Neuronal stem cell (in vitro differentiated cells): ENCODE measurements at regions not wholly inside any gene's neighbourhood (a gene's known extent, or its start where the extent isn't known, plus 50 kb on each side); places are given as distances from the start of the nearest gene placed in this dataset.

Experiments used
- DNase-seq: peaks from one replicate; pipeline ENCODE4 v3.0.0-alpha.2; 2013; ENCODE audit warnings: low spot score
- H2AFZ ChIP-seq: one replicate; pipeline ENCODE4 v1.6.1; 2013; ENCODE audit warnings: mild to moderate bottlenecking, low read length, inconsistent platforms
- H2AK5ac ChIP-seq: 2 replicates; pipeline ENCODE4 v1.6.1; 2013; ENCODE audit warnings: low read depth, mild to moderate bottlenecking, inconsistent platforms, low read length, moderate library complexity, mixed read lengths
- H2BK120ac ChIP-seq: 2 replicates; pipeline ENCODE4 v1.6.1; 2013; ENCODE audit warnings: low read depth, mild to moderate bottlenecking, inconsistent platforms, low read length, moderate library complexity, mixed read lengths
- H2BK12ac ChIP-seq: one replicate; pipeline ENCODE4 v1.6.1; 2013; ENCODE audit warnings: low read length, inconsistent platforms
- H2BK15ac ChIP-seq: 2 replicates; pipeline ENCODE4 v1.6.1; 2013; ENCODE audit warnings: mild to moderate bottlenecking, low read length, inconsistent platforms, mixed read lengths
- H2BK5ac ChIP-seq: one replicate; pipeline ENCODE4 v1.6.1; 2013; ENCODE audit warnings: inconsistent platforms, mild to moderate bottlenecking, low read length, moderate library complexity
- H3K14ac ChIP-seq: one replicate; pipeline ENCODE4 v1.6.1; 2013; ENCODE audit warnings: low read length, inconsistent platforms
- H3K18ac ChIP-seq: 2 replicates; pipeline ENCODE4 v1.6.1; 2013; ENCODE audit warnings: low read length, inconsistent platforms
- H3K23ac ChIP-seq: 2 replicates; pipeline ENCODE4 v1.6.1; 2013; ENCODE audit warnings: low read depth, mild to moderate bottlenecking, mixed read lengths, low read length, inconsistent platforms; ENCODE audit not compliant: poor library complexity
- H3K27ac ChIP-seq: replicated peaks from 3 replicates; pipeline ENCODE4 v1.5.1; 2013; ENCODE audit warnings: low read length, inconsistent platforms
- H3K27me3 ChIP-seq, 3 experiments: 2 replicates each; pipeline ENCODE4 v1.6.1; 2013; ENCODE audit warnings: low read length in 3 of 3, mild to moderate bottlenecking in 2 of 3, inconsistent platforms in 1 of 3, low read depth in 1 of 3, mixed read lengths in 1 of 3, moderate library complexity in 1 of 3; ENCODE audit not compliant: control insufficient read depth in 3 of 3, insufficient read depth in 3 of 3
- H3K36me3 ChIP-seq, 2 donors: replicated peaks in 1 of 2; 2 replicates each; pipeline ENCODE4 v1.6.1; 2013; ENCODE audit warnings: low read length in 2 of 2; ENCODE audit not compliant: control insufficient read depth in 2 of 2, insufficient read depth in 2 of 2
- H3K4ac ChIP-seq: 2 replicates; pipeline ENCODE4 v1.6.1; 2013; ENCODE audit warnings: inconsistent platforms, mild to moderate bottlenecking, low read length, moderate library complexity
- H3K4me1 ChIP-seq, 2 donors: 1 replicate in 1 of 2; 2 replicates in 1 of 2; pipeline ENCODE4 v1.6.1; 2013; ENCODE audit warnings: low read length in 2 of 2, low read depth in 1 of 2; ENCODE audit not compliant: control insufficient read depth in 2 of 2, insufficient read depth in 1 of 2
- H3K4me2 ChIP-seq: one replicate; pipeline ENCODE4 v1.6.1; 2013; ENCODE audit warnings: mild to moderate bottlenecking, low read length, inconsistent platforms; ENCODE audit not compliant: insufficient read depth, poor library complexity, severe bottlenecking
- H3K4me3 ChIP-seq, 2 donors: 2 replicates each; pipeline ENCODE4 v1.5.1; 2013; ENCODE audit warnings: low read length in 2 of 2, mild to moderate bottlenecking in 2 of 2, inconsistent platforms in 1 of 2, moderate library complexity in 1 of 2
- H3K79me1 ChIP-seq: one replicate; pipeline ENCODE4 v1.6.1; 2013; ENCODE audit warnings: low read depth, mild to moderate bottlenecking, inconsistent platforms, low read length, moderate library complexity
- H3K9ac ChIP-seq: one replicate; pipeline ENCODE4 v1.6.1; 2013; ENCODE audit warnings: mild to moderate bottlenecking, low read depth, low read length, inconsistent platforms; ENCODE audit not compliant: poor library complexity
- H3K9me3 ChIP-seq, 2 donors: replicated peaks in 1 of 2; 2 replicates each; pipeline versions ENCODE3 to v1.6.1; 2013; ENCODE audit warnings: low read length in 2 of 2, mild to moderate bottlenecking in 2 of 2, inconsistent platforms in 1 of 2, low read depth in 1 of 2, mixed read lengths in 1 of 2, moderate library complexity in 1 of 2; ENCODE audit not compliant: control insufficient read depth in 2 of 2, insufficient read depth in 1 of 2
- H4K8ac ChIP-seq: one replicate; pipeline ENCODE4 v1.6.1; 2013; ENCODE audit warnings: low read depth, mild to moderate bottlenecking, inconsistent platforms, low read length, moderate library complexity
- H4K91ac ChIP-seq: one replicate; pipeline ENCODE4 v1.6.1; 2013; ENCODE audit warnings: low read length, low read depth, mild to moderate bottlenecking, inconsistent platforms; ENCODE audit not compliant: poor library complexity
- WGBS, 2 donors: extraction: QIAGEN DNeasy Blood & Tissue Kit; methylation state at CpG; one replicate each; pipeline ENCODE4 v1.1.7; 2013; ENCODE audit warnings: missing lambda C conversion rate in 2 of 2, mixed read lengths in 1 of 2; ENCODE audit not compliant: insufficient read length in 2 of 2, insufficient replicate concordance in 1 of 2; ENCODE audit errors: extremely low coverage in 2 of 2; 5-methylcytosine and 5-hydroxymethylcytosine counted together

DNA sequence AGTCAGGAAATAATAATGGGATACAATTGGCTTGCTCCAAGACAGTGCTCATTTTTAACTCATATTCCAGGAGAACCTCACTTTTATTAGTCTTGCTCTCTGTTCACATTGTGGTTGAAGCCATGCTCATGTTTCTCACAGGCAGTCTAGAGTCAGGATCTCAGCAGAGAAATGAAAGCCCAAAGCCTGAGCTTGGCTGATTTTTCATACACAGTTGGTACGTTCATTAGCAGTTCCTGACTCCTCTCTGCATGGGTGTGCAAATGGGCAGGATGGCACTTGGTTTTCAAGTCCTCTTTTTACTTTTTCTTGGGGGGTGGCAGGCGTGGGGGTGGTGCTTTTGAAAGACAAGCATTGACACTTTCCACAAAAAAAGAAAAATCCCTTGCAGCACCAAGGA is 56.0 kb upstream of the KLF7 start:
- no peak overlapping the region for H3K9ac ChIP-seq
- no peak overlapping the region for H2AK5ac ChIP-seq
- H3K27me3 ChIP-seq: no peaks in the 10 kb centered on the region
- H3K9me3 ChIP-seq: no peaks in the 10 kb centered on the region
- no peak overlapping the region for H2BK5ac ChIP-seq
- no peak overlapping the region for H3K18ac ChIP-seq
- H2BK12ac ChIP-seq: no peak overlapping the region
- H4K8ac ChIP-seq: no peak overlapping the region
- H3K4me3 ChIP-seq: no peak overlapping the region
- H3K36me3 ChIP-seq: no peaks in the 10 kb centered on the region
- no peak overlapping the region for H4K91ac ChIP-seq
- H2AFZ ChIP-seq: no peak overlapping the region
- H2BK120ac ChIP-seq: no peak overlapping the region
- H3K4me2 ChIP-seq: no peak overlapping the region
- no peak overlapping the region for H3K4ac ChIP-seq
- H3K14ac ChIP-seq: no peak overlapping the region
- no peak overlapping the region for H3K23ac ChIP-seq
- peaks cover 23 to 44% of the 10 kb centered on the region in 2 donors for H3K4me1 ChIP-seq
- no peak for DNase-seq
- H2BK15ac ChIP-seq: no peak overlapping the region
- H3K27ac ChIP-seq: no peak overlapping the region
- H3K79me1 ChIP-seq: no peaks in the 10 kb centered on the region
- WGBS, 2 donors: no CpG with 5 or more reads among the region's 2 CpGs

DNA sequence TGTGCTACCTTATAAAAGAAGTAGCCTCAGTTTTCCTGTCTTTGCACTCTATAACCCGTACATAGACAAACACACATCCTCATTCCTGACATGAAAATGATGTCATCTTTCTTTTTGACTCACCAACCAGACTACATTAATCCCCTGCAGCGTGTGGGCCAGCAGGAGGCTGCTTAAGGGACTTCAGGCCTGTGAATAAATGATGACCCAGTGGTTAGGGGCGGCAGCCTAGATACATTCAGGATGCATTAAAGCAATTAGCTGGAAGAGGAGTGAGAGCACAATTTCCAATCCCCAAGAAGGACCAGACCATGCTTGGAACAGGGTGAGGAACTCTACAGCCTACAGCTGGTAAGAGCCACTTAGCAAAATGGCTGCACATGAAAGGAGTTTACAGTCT is 57.3 kb upstream of the KLF7 start:
- Histone ChIP-seq H3K18ac (no peak overlapping the region), H3K23ac (no peak overlapping the region), H3K36me3 (no peaks in the 10 kb centered on the region), H2AFZ (peak overlapping the region; percentile 1), H3K4me1 (peaks cover 34 to 45% of the 10 kb centered on the region in 2 donors), H3K9ac (peak overlapping the region; percentile 5), H2BK12ac (no peak overlapping the region), H3K79me1 (no peaks in the 10 kb centered on the region), H3K27me3 (no peaks in the 10 kb centered on the region), H2BK5ac (no peak overlapping the region), H3K27ac (no peak overlapping the region), H2BK15ac (no peak overlapping the region), H3K4me2 (no peak overlapping the region), H3K14ac (no peak overlapping the region), H2BK120ac (no peak overlapping the region), H2AK5ac (no peak overlapping the region), H3K4me3 (no peak overlapping the region), H3K4ac (no peak overlapping the region), H4K91ac (no peak overlapping the region), H3K9me3 (no peaks in the 10 kb centered on the region), H4K8ac (no peak overlapping the region)
- no CpG with 5 or more reads among the region's 3 CpGs for WGBS, 2 donors
- DNase-seq: no peak

DNA sequence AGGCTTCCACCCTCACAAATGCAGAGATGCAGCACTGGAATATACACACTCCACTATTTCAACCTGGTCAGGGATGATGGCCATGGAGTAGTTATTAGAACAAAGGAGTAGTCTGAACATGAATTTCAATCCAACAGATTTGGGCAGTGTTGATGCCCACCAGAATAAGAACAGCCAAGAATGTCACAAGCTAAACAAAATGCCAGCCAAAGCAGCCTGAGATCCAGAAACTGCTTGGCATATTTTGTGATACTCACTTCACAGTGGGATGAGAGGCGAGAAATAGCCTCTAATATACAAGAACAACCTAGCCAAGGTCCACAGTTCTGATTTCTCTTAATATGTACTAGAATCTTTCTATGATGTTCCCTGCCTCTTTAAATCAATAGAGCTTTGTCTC is 58.6 kb upstream of the KLF7 start:
- H3K4me2 ChIP-seq: no peak overlapping the region
- no peak overlapping the region for H3K4me3 ChIP-seq
- no peak overlapping the region for H2BK12ac ChIP-seq
- no peak overlapping the region for H2AFZ ChIP-seq
- H4K8ac ChIP-seq: no peak overlapping the region
- no peak overlapping the region for H3K14ac ChIP-seq
- H2BK15ac ChIP-seq: no peak overlapping the region
- H3K9ac ChIP-seq: no peak overlapping the region
- no peaks in the 10 kb centered on the region for H3K9me3 ChIP-seq
- peaks cover 34 to 44% of the 10 kb centered on the region in 2 donors for H3K4me1 ChIP-seq
- no peak overlapping the region for H3K27ac ChIP-seq
- no peak for DNase-seq
- no peak overlapping the region for H2BK120ac ChIP-seq
- no peak overlapping the region for H3K23ac ChIP-seq
- H2AK5ac ChIP-seq: no peak overlapping the region
- no peaks in the 10 kb centered on the region for H3K36me3 ChIP-seq
- no peak overlapping the region for H4K91ac ChIP-seq
- no peaks in the 10 kb centered on the region for H3K27me3 ChIP-seq
- WGBS, 2 donors: no CpG with 5 or more reads among the region's 1 CpG
- no peak overlapping the region for H3K18ac ChIP-seq
- no peaks in the 10 kb centered on the region for H3K79me1 ChIP-seq
- no peak overlapping the region for H3K4ac ChIP-seq
- H2BK5ac ChIP-seq: no peak overlapping the region

DNA sequence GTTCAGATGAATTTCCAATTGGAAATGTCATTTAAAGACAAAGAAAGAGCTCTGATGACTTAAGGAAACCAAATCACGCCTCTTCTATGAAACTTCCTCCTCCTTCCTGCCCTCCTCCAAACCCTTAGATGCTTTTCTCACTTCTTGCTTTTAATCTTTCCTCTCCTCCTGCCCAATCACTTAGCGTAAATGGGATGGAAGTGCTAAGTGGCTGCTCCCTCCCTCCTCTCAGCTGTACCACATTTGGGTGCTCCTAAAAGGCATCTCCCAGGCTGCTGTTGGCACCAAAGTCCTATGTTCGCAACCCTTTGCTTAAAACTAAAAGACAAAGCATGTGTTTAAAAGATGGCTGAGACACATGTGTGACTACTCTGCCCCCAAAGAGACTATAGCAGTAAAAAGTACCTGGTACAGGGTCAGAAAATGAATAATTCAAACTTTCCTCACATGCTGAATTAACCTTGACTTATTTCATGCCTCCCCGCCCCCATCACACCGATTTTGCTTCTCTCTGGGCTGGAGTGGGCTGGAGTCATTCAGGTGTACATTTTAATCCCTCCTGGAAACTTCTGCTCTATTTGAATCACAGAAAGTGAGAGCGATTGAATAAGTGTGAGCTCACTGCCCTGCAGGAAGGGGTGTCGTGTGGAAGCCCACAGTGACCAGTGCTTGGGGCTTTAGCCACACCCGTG is 59.2 kb upstream of the KLF7 start:
- no peak overlapping the region for H3K27ac ChIP-seq
- no peak overlapping the region for H2BK12ac ChIP-seq
- peak overlapping the region; percentile 30 for H2AFZ ChIP-seq
- H3K23ac ChIP-seq: no peak overlapping the region
- no CpG with 5 or more reads among the region's 8 CpGs for WGBS, 2 donors
- H2AK5ac ChIP-seq: no peak overlapping the region
- H3K4me3 ChIP-seq: no peak overlapping the region
- no peak overlapping the region for H3K9ac ChIP-seq
- DNase-seq: no peak
- no peaks in the 10 kb centered on the region for H3K27me3 ChIP-seq
- H3K4me1 ChIP-seq: peaks cover 34 to 38% of the 10 kb centered on the region in 2 donors
- H3K4me2 ChIP-seq: no peak overlapping the region
- H2BK5ac ChIP-seq: no peak overlapping the region
- H3K79me1 ChIP-seq: no peaks in the 10 kb centered on the region
- no peaks in the 10 kb centered on the region for H3K9me3 ChIP-seq
- H4K8ac ChIP-seq: no peak overlapping the region
- no peaks in the 10 kb centered on the region for H3K36me3 ChIP-seq
- H3K14ac ChIP-seq: no peak overlapping the region
- no peak overlapping the region for H3K4ac ChIP-seq
- H3K18ac ChIP-seq: no peak overlapping the region
- H4K91ac ChIP-seq: no peak overlapping the region
- no peak overlapping the region for H2BK120ac ChIP-seq
- H2BK15ac ChIP-seq: no peak overlapping the region
